HEK293 (cell line): ENCODE measurements at regions not wholly inside any gene's neighbourhood (a gene's known extent, or its start where the extent isn't known, plus 50 kb on each side); places are given as distances from the start of the nearest gene placed in this dataset.

Experiments
- CTCF ChIA-PET: fragments of 350-600 bp; formaldehyde crosslinking; extraction: SDS; loops from one replicate; lab custom pipeline; 2021; ENCODE audit warnings: antibody characterized with exemption; lab: Yijun Ruan, JAX
- POLR2A ChIA-PET: fragments of 300-600 bp; formaldehyde crosslinking; extraction: SDS; loops from one replicate; lab custom pipeline; 2020; ENCODE audit warnings: antibody characterized with exemption, inconsistent platforms; lab: Yijun Ruan, JAX
- H3K27ac ChIP-seq: fragments of 200-500 bp; sonication (Bioruptor generic); 2 replicates; pipeline ENCODE4 v1.5.1; 2014; ENCODE audit warnings: low read depth, low read length, control low read depth, inconsistent platforms; ENCODE audit errors: extremely low read depth
- H3K36me3 ChIP-seq, 2 experiments: fragments of 200-500 bp in 1 of 2; sonication (Bioruptor generic) in 1 of 2; 1 replicate in 1 of 2; 2 replicates in 1 of 2; pipeline ENCODE4 v1.5.1; 2014 to 2017; ENCODE audit warnings: inconsistent platforms in 2 of 2, low read length in 2 of 2; ENCODE audit not compliant: control insufficient read depth in 2 of 2, insufficient read depth in 1 of 2
- H3K4me1 ChIP-seq: fragments of 200-500 bp; sonication (Bioruptor generic); 2 replicates; pipeline ENCODE4 v1.5.1; 2014; ENCODE audit warnings: mild to moderate bottlenecking, low read length, inconsistent platforms; ENCODE audit not compliant: control insufficient read depth, insufficient read depth
- H3K4me3 ChIP-seq: 2 replicates; pipeline ENCODE4 v1.5.1; 2011; ENCODE audit warnings: low read depth, mild to moderate bottlenecking, control low read depth, low read length, moderate library complexity
- H3K9me3 ChIP-seq: fragments of 200-500 bp; sonication (Bioruptor generic); 2 replicates; pipeline ENCODE4 v1.5.1; 2014; ENCODE audit warnings: low read depth, low read length, inconsistent platforms; ENCODE audit not compliant: control insufficient read depth, insufficient read depth
- EGR2 ChIP-seq: fragments of 450-650 bp; formaldehyde crosslinking; IDR thresholded peaks from 2 replicates; pipeline ENCODE4 v1.5.1; 2016; ENCODE audit warnings: low read depth, missing biosample characterization, missing genetic modification characterization
- ELK4 ChIP-seq: IDR thresholded peaks from 2 replicates; pipeline ENCODE4 v1.6.1; 2011; ENCODE audit warnings: mild to moderate bottlenecking, low read depth, low read length, borderline replicate concordance
- FEZF1 ChIP-seq: fragments of 450-650 bp; formaldehyde crosslinking; IDR thresholded peaks from 2 replicates; pipeline ENCODE4 v1.5.1; 2016; ENCODE audit warnings: missing biosample characterization, missing genetic modification characterization
- ZNF112 ChIP-seq: fragments of 450-650 bp; formaldehyde crosslinking; IDR thresholded peaks from 2 replicates; pipeline ENCODE4 v1.5.0; 2017; ENCODE audit warnings: missing biosample characterization, missing genetic modification characterization
- ZNF148 ChIP-seq: fragments of 450-650 bp; formaldehyde crosslinking; IDR thresholded peaks from 2 replicates; pipeline ENCODE4 v1.5.0; 2017; ENCODE audit warnings: missing biosample characterization, missing genetic modification characterization, borderline replicate concordance
- ZNF2 ChIP-seq: fragments of 450-650 bp; formaldehyde crosslinking; IDR thresholded peaks from 2 replicates; pipeline ENCODE4 v1.5.1; 2016; ENCODE audit warnings: missing biosample characterization, missing genetic modification characterization
- ZNF221 ChIP-seq: fragments of 450-650 bp; formaldehyde crosslinking; IDR thresholded peaks from 2 replicates; pipeline ENCODE4 v1.5.1; 2017; ENCODE audit warnings: missing biosample characterization, missing genetic modification characterization, borderline replicate concordance
- ZNF266 ChIP-seq: fragments of 450-650 bp; formaldehyde crosslinking; IDR thresholded peaks from 2 replicates; pipeline ENCODE4 v1.5.1; 2016; ENCODE audit warnings: missing biosample characterization, missing genetic modification characterization, low read depth
- ZNF292 ChIP-seq: fragments of 450-650 bp; formaldehyde crosslinking; IDR thresholded peaks from 2 replicates; pipeline ENCODE4 v1.5.1; 2016; ENCODE audit warnings: low read depth, missing biosample characterization, missing genetic modification characterization, borderline replicate concordance
- ZNF341 ChIP-seq: fragments of 450-650 bp; formaldehyde crosslinking; IDR thresholded peaks from 2 replicates; pipeline ENCODE4; 2016; ENCODE audit warnings: low read depth, missing biosample characterization, missing genetic modification characterization
- ZNF391 ChIP-seq: fragments of 450-650 bp; formaldehyde crosslinking; IDR thresholded peaks from 2 replicates; pipeline ENCODE4 v1.5.1; 2016; ENCODE audit warnings: low read depth, missing biosample characterization, missing genetic modification characterization, borderline replicate concordance
- ZNF513 ChIP-seq: fragments of 450-650 bp; IDR thresholded peaks from 2 replicates; pipeline ENCODE4 v1.5.1; 2018; ENCODE audit warnings: missing biosample characterization, missing genetic modification characterization
- ZNF555 ChIP-seq: fragments of 450-650 bp; formaldehyde crosslinking; conservative IDR thresholded peaks from 2 replicates; pipeline ENCODE4 v1.5.1; 2017; ENCODE audit warnings: missing biosample characterization, mild to moderate bottlenecking, missing genetic modification characterization, inconsistent platforms
- TF ChIP-seq, protein P1 (sequence below): fragments of 450-650 bp; formaldehyde crosslinking; IDR thresholded peaks from 2 replicates; pipeline ENCODE4 v1.5.1; 2017; ENCODE audit warnings: missing biosample characterization, missing genetic modification characterization
- TF ChIP-seq, protein P2 (sequence below): fragments of 450-650 bp; formaldehyde crosslinking; IDR thresholded peaks from 2 replicates; pipeline ENCODE4 v1.5.1; 2017; ENCODE audit warnings: missing biosample characterization, mild to moderate bottlenecking, missing genetic modification characterization, moderate library complexity

GRCh38 chr1:201591348-201591747 lies 52.4 kb downstream of the NAV1 start:
- Histone ChIP-seq H3K9me3 (no peaks in the 10 kb centered on the region), H3K36me3 (no peaks in the 10 kb centered on the region), H3K4me1 (peaks cover 17% of the 10 kb centered on the region), H3K27ac (no peak overlapping the region), H3K4me3 (no peak overlapping the region)
- no peak for TF ChIP-seq ZNF266
- TF ChIP-seq FEZF1 (tag by site-specific recombination), result no peak
- TF ChIP-seq ZNF341 (tag by site-specific recombination), result 0 out of 2 replicates have a peak, but pooled peaks have one; percentile 27
- TF ChIP-seq ZNF513 (tag by site-specific recombination), result no peak
- CTCF ChIA-PET, result interaction anchor here (0.6 to 0.9 kb wide), 3 partner anchors 76 to 181 kb away, joined by 3 to 4 read pairs (median 4); no protein-coding TSS in a partner anchor
- POLR2A ChIA-PET, result no interaction called here

GRCh38 chr1:201591981-201592380 lies 53.1 kb downstream of the NAV1 start:
- H3K4me1 ChIP-seq, result peaks cover 17% of the 10 kb centered on the region
- H3K4me3 ChIP-seq, result no peak overlapping the region
- POLR2A ChIA-PET, result no interaction called here
- no peaks in the 10 kb centered on the region for H3K9me3 ChIP-seq
- TF ChIP-seq ZNF2 (tag by site-specific recombination) (no peak), ZNF221 (tag by site-specific recombination) (no peak), ZNF391 (tag by site-specific recombination) (no peak), ZNF555 (tag by site-specific recombination) (no peak), ELK4 (no peak), ZNF292 (tag by site-specific recombination) (no peak), ZNF112 (no peak), EGR2 (tag by site-specific recombination) (no peak), ZNF148 (tag by site-specific recombination) (no peak)
- TF ChIP-seq, protein P1, sequence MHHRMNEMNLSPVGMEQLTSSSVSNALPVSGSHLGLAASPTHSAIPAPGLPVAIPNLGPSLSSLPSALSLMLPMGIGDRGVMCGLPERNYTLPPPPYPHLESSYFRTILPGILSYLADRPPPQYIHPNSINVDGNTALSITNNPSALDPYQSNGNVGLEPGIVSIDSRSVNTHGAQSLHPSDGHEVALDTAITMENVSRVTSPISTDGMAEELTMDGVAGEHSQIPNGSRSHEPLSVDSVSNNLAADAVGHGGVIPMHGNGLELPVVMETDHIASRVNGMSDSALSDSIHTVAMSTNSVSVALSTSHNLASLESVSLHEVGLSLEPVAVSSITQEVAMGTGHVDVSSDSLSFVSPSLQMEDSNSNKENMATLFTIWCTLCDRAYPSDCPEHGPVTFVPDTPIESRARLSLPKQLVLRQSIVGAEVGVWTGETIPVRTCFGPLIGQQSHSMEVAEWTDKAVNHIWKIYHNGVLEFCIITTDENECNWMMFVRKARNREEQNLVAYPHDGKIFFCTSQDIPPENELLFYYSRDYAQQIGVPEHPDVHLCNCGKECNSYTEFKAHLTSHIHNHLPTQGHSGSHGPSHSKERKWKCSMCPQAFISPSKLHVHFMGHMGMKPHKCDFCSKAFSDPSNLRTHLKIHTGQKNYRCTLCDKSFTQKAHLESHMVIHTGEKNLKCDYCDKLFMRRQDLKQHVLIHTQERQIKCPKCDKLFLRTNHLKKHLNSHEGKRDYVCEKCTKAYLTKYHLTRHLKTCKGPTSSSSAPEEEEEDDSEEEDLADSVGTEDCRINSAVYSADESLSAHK (tag by site-specific recombination), result no peak
- TF ChIP-seq, protein P2, sequence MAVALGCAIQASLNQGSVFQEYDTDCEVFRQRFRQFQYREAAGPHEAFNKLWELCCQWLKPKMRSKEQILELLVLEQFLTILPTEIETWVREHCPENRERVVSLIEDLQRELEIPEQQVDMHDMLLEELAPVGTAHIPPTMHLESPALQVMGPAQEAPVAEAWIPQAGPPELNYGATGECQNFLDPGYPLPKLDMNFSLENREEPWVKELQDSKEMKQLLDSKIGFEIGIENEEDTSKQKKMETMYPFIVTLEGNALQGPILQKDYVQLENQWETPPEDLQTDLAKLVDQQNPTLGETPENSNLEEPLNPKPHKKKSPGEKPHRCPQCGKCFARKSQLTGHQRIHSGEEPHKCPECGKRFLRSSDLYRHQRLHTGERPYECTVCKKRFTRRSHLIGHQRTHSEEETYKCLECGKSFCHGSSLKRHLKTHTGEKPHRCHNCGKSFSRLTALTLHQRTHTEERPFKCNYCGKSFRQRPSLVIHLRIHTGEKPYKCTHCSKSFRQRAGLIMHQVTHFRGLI (tag by site-specific recombination), result no peak
- H3K27ac ChIP-seq, result no peak overlapping the region
- H3K36me3 ChIP-seq, result no peaks in the 10 kb centered on the region
- CTCF ChIA-PET, result interaction anchor here (0.9 kb wide), 1 partner anchor 112 kb away, joined by 4 read pairs; no protein-coding TSS in a partner anchor
